Immature natural killer cell (primary cell): ENCODE measurements at regions not wholly inside any gene's neighbourhood (a gene's known extent, or its start where the extent isn't known, plus 50 kb on each side); places are given as distances from the start of the nearest gene placed in this dataset.
A peak's percentile ranks its signal among the peaks of the same experiment; 100 is the strongest.

Experiments
- DNase-seq, 3 donors: peaks; one replicate each; pipeline ENCODE4 v3.0.0; 2022; ENCODE audit warnings: mixed read lengths in 1 of 3
- H3K27ac Mint-ChIP-seq, 6 donors: one replicate each; pipeline ENCODE4 v1.8.0; 2020; ENCODE audit warnings: mixed read lengths in 6 of 6, mild to moderate bottlenecking in 5 of 6, inconsistent platforms in 4 of 6, moderate library complexity in 3 of 6
- H3K27me3 Mint-ChIP-seq, 3 donors: one replicate each; pipeline ENCODE4 v1.8.0; 2020 to 2021; ENCODE audit warnings: low read depth in 3 of 3, mild to moderate bottlenecking in 3 of 3, mixed read lengths in 3 of 3, moderate library complexity in 3 of 3, inconsistent platforms in 1 of 3
- H3K36me3 Mint-ChIP-seq, 3 donors: one replicate each; pipeline ENCODE4 v1.8.0; 2020; ENCODE audit warnings: mixed read lengths in 3 of 3, inconsistent platforms in 2 of 3, mild to moderate bottlenecking in 2 of 3
- H3K4me1 Mint-ChIP-seq, 2 donors: one replicate each; pipeline ENCODE4 v1.8.0; 2020; ENCODE audit warnings: inconsistent platforms in 2 of 2, mild to moderate bottlenecking in 2 of 2, mixed read lengths in 2 of 2, moderate library complexity in 1 of 2
- H3K4me3 Mint-ChIP-seq, 5 donors: one replicate each; pipeline ENCODE4 v1.8.0; 2020; ENCODE audit warnings: mild to moderate bottlenecking in 5 of 5, mixed read lengths in 5 of 5, inconsistent platforms in 3 of 5, moderate library complexity in 3 of 5
- H3K9me3 Mint-ChIP-seq, 6 donors: one replicate each; pipeline ENCODE4 v1.8.0; 2020; ENCODE audit warnings: mild to moderate bottlenecking in 6 of 6, mixed read lengths in 6 of 6, inconsistent platforms in 4 of 6, moderate library complexity in 3 of 6

GRCh38 chr13:30564489-30564888 lies 53.2 kb upstream of the USPL1 start:
- Mint-ChIP-seq H3K9me3 (no peaks in the 10 kb centered on the region), H3K36me3 (peaks cover 0 to 10% (median 0%) of the 10 kb centered on the region in 3 donors), H3K4me1 (peaks cover 26 to 29% of the 10 kb centered on the region in 2 donors), H3K27me3 (peaks cover 14 to 23% (median 18%) of the 10 kb centered on the region in 3 donors), H3K27ac (no peak overlapping the region), H3K4me3 (no peak overlapping the region)
- no peak for DNase-seq

- Mint-ChIP-seq H3K36me3 (peaks cover 0 to 9% (median 0%) of the 10 kb centered on the region in 3 donors), H3K27ac (no peak overlapping the region), H3K27me3 (peaks cover 12 to 24% (median 17%) of the 10 kb centered on the region in 3 donors), H3K4me3 (no peak overlapping the region), H3K9me3 (no peaks in the 10 kb centered on the region), H3K4me1 (peaks cover 27 to 29% of the 10 kb centered on the region in 2 donors)
- DNase-seq = no peak
Measured at GRCh38 chr13:30565658-30566057, 52.1 kb upstream of the USPL1 start.

GRCh38 chr13:30567072-30567471 lies 50.6 kb upstream of the USPL1 start:
- H3K27me3 Mint-ChIP-seq = peaks cover 8 to 24% (median 15%) of the 10 kb centered on the region in 3 donors
- peak; percentile 41 to 53 (median 50) for DNase-seq
- peaks cover 29 to 33% of the 10 kb centered on the region in 2 donors for H3K4me1 Mint-ChIP-seq
- H3K9me3 Mint-ChIP-seq = no peaks in the 10 kb centered on the region
- H3K4me3 Mint-ChIP-seq = peak overlapping the region; percentile 38 to 65 (median 55)
- H3K27ac Mint-ChIP-seq = peak overlapping the region in 2 of 6 donors; percentile 7 to 34
- H3K36me3 Mint-ChIP-seq = peaks cover 0 to 4% (median 0%) of the 10 kb centered on the region in 3 donors
